Hindlimb muscle (tissue), 1 donor: ENCODE measurements at regions not wholly inside any gene's neighbourhood (a gene's known extent, or its start where the extent isn't known, plus 50 kb on each side); places are given as distances from the start of the nearest gene placed in this dataset.
"Not testable (repeated sequence)": the region's sequence is repeated elsewhere in the genome, so short reads cannot be mapped to it uniquely, and the experiment has no call there.

Experiments used
- DNase-seq: peaks from one replicate; pipeline ENCODE4 v3.0.0-alpha.2; 2013

GRCh38 chrX:137882960-137883359, 317.0 kb downstream of the ZIC3 start:
- DNase-seq = no peak

GRCh38 chrX:137884813-137885212, 318.9 kb downstream of the ZIC3 start:
- DNase-seq = not testable (repeated sequence)

GRCh38 chrX:137891431-137891830, 325.5 kb downstream of the ZIC3 start:
- no peak for DNase-seq

DNA sequence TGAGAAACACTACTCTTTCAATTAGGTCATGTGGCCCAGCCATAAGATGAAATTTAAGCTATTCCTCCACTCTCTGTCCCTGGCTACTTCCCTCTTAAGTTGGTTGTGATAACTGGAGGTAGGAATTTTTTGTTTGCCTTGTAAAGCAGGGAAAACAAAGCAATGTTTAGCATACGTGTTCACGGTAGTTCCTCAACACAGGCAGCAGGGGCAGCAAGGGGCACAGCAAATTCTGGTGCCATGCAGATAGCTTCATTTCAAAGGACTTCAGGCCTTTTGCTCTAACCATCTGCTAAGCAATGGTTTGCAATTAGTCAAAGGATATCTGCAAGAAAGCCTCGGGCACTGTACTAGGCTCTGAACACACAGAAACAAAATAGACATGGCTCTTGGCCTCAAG, 330.2 kb downstream of the ZIC3 start:
- DNase-seq = no peak

- no peak for DNase-seq
These were observed 349.5 kb downstream of the ZIC3 start for GRCh38 chrX:137915466-137915865.

GRCh38 chrX:137916090-137916746, 350.3 kb downstream of the ZIC3 start:
- no peak for DNase-seq

DNA sequence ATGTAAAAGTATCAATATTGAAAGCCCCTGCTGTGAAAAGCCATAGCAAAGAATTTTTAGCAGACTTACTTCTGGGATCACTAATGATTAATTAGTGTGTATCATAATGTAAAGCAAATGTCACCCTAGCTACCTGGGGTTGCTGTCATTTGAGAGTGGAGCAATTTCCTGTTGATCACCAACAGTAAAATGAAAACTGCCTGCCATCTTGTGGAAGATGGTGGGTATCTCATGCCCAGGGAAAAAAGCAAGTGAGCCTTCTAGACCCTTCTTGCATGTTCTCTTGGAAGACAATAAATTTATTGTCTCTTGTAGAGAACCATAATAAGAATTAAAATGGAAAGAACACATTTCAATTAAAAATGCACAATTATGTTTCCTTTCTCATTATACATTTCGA, 360.2 kb downstream of the ZIC3 start:
- no peak for DNase-seq

- DNase-seq = no peak
These were observed 364.0 kb downstream of the ZIC3 start for GRCh38 chrX:137929951-137930350.

GRCh38 chrX:137930533-137930932, 364.6 kb downstream of the ZIC3 start:
- DNase-seq = no peak

GRCh38 chrX:137934214-137934613, 368.3 kb downstream of the ZIC3 start:
- DNase-seq = not testable (repeated sequence)

DNA sequence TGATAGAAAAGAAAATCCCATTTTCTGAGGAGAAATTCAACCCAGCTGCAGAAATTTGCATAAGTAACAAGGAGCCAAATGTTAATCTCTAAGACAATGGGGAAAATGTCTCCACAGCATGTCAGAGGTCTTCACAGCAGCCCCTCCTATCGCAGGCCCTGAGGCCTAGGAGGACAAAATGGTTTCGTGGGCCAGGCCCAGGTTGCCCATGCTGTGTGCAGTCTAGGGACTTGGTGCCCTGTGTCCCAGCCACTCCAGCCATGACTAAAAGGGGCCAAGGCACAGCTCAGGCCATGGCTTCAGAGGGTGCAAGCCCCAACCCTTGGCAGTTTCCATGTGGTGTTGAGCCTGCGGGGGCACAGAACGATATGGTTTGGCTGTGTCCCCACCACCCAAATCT, 369.0 kb downstream of the ZIC3 start:
- not testable (repeated sequence) for DNase-seq

GRCh38 chrX:137945470-137945869, 379.5 kb downstream of the ZIC3 start:
- no peak for DNase-seq

- no peak for DNase-seq
These were observed 403.3 kb downstream of the ZIC3 start for GRCh38 chrX:137969191-137969590.

- DNase-seq = no peak
These were observed 416.7 kb downstream of the ZIC3 start for GRCh38 chrX:137982472-137983172.

DNA sequence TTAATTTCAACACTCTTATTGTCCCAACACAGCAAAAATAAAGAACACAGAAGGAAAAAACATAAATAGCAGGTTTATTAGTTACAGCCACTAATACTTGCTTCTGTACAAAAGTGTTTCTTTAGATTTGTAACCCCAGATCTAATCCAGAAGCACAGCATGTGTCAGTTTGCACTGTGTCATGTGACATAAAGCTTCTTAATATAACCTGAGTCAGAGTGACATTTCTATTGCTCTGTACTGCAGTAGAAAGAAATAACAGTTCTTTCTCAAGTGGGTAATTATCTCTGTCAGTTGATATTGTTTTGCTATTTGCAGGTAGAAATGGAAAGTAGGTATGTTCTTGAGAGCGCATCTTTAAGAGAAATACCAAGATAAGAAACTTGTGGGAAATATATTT, 422.5 kb downstream of the ZIC3 start:
- DNase-seq = no peak

DNA sequence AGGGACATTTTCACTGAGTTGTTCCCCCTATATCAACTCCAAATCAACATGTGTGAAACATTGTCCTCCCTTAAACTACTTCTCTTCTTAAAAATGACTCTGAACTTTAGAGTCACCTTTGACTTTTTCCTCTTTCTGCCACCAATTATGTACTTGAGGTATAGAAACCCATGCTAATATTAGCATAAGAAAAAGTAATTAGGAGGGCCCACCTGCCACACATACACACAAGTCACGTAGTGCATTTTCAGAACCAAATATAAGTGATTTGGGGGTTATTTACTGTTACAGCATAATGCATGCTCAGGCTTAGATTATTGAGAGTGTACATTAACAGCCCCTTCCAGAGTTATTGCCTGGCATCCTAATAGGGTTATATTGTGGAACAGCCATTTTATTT, 432.7 kb downstream of the ZIC3 start:
- no peak for DNase-seq

DNA sequence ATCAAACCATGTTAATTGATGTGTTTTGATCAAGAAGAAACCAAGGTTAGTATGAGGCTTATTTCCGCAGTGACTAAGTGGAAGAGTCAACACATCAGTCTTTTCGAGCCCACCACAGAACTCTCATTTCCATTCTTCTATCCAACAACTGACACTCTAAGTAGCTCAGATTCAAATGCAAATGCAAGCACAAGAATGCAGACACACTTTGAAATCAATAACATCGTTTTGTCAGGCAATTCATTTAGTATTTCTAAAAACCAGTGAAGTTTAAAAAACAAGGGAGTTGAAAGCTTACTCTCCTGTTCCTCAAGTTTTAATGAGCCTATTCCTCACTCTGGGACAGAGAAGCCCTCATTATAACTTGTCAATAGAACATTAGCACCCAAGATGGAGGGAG, 433.1 kb downstream of the ZIC3 start:
- DNase-seq = no peak

DNA sequence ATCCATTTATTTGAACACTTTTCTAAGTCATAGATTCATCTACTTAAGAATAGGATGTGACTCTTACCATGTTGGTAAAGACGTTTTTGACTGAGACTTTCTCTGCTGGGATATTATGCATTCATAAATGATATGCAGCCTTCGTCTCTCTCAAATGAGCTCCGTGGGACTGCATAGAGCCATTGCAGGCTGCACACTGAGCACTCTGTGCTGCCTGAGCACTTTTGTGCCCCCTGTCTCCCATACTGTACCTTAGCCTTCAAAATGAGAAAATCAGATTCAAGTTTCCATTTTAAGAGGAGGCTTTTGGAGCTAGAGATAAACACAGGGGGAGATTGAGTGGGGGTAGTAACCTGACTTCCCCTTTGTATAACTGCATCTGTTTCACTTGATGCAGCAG, 433.6 kb downstream of the ZIC3 start:
- DNase-seq = no peak

DNA sequence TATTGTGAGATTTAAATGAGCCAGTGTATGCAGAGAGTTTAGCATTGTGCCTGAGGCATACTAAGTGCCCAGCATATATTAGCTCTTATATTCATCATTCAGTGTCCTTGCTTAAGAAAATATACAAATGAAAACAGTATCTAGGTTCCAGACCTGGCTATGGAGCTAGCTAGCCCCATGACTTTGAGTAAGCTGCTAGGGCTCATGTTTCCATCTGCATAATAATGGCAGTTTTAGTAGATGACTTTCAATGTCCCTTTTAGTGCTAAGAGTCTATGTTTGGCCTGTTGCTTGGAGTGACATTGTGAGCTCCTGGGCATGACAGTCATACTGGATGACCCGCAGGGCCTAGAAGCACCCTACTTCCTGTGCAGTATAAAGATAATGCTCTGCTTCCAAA, 435.3 kb downstream of the ZIC3 start:
- no peak for DNase-seq

GRCh38 chrX:138006180-138006579, 440.3 kb downstream of the ZIC3 start:
- no peak for DNase-seq

GRCh38 chrX:138008281-138008680, 442.4 kb downstream of the ZIC3 start:
- DNase-seq = no peak

DNA sequence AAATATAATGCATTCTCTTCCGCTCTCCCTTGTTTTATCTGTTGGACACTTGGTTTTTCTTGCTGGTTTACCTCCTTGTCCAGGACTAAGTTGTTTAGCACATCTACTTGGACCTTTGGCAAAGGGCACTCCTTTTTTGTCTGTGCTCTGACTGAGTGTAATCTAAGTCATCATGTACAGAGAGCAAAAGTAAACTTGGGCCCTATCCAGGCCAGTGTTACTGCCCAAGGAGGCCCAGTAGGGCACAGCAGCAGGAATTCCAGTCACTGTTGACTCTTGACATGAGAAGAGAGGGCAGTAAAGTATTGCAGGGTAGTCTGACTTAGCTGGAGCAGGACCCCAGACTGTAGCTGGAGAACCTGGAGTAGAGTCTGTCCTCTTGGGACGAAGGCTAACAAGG, 445.5 kb downstream of the ZIC3 start:
- DNase-seq = no peak

- no peak for DNase-seq
These were observed 448.6 kb downstream of the ZIC3 start for GRCh38 chrX:138014577-138014976.

- DNase-seq = no peak
These were observed 452.3 kb downstream of the ZIC3 start for GRCh38 chrX:138018145-138018799.
